ENCODE measurements at regions not wholly inside any gene's neighbourhood (a gene's known extent, or its start where the extent isn't known, plus 50 kb on each side); places are given as distances from the start of the nearest gene placed in this dataset.

- Histone ChIP-seq H3K79me2 (ENCODE audit: low read depth) (no peaks in the 10 kb centered on the region), H4K20me1 (ENCODE audit: insufficient read depth) (no peaks in the 10 kb centered on the region), H3K9me3 (ENCODE audit: insufficient read depth, low read depth) (no peaks in the 10 kb centered on the region), H3K9me2 (ENCODE audit: insufficient read depth) (0 out of 2 replicates have a peak, but pooled peaks cover 5% of the 10 kb centered on the region), H3K27ac (no peak overlapping the region), H3K4me1 (replicated peaks; ENCODE audit: insufficient read depth) (no peaks in the 10 kb centered on the region), H3K36me3 (ENCODE audit: low read depth) (no peaks in the 10 kb centered on the region), H3K4me2 (no peak overlapping the region), H3F3A (ENCODE audit: insufficient read depth, low read depth) (no peaks in the 10 kb centered on the region), H3K4me3 (no peak overlapping the region), H2AFZ (no peak overlapping the region), H3K27me3 (ENCODE audit: insufficient read depth, low read depth) (no peaks in the 10 kb centered on the region)
- ChIA-PET POLR2A (ENCODE audit: unreplicated experiment) (no interaction called here), CTCF (no interaction called here)
- TF ChIP-seq, protein P1, sequence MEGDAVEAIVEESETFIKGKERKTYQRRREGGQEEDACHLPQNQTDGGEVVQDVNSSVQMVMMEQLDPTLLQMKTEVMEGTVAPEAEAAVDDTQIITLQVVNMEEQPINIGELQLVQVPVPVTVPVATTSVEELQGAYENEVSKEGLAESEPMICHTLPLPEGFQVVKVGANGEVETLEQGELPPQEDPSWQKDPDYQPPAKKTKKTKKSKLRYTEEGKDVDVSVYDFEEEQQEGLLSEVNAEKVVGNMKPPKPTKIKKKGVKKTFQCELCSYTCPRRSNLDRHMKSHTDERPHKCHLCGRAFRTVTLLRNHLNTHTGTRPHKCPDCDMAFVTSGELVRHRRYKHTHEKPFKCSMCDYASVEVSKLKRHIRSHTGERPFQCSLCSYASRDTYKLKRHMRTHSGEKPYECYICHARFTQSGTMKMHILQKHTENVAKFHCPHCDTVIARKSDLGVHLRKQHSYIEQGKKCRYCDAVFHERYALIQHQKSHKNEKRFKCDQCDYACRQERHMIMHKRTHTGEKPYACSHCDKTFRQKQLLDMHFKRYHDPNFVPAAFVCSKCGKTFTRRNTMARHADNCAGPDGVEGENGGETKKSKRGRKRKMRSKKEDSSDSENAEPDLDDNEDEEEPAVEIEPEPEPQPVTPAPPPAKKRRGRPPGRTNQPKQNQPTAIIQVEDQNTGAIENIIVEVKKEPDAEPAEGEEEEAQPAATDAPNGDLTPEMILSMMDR (conservative IDR thresholded peaks at IDR 0.05): no peak
- no peak for TF ChIP-seq EZH2 (IDR thresholded peaks at IDR 0.05; ENCODE audit: low read depth)
- BruUV-seq (replicated peaks): no TSS peak
- intact Hi-C loops (cut with micrococcal nuclease; ENCODE audit: unreplicated experiment): no loop called here
- no peak for DNase-seq
Measured at GRCh38 chr7:10815546-10815945, 158.1 kb upstream of the PHF14 start.

- no peaks in the 10 kb centered on the region for H3K4me1 ChIP-seq (replicated peaks; ENCODE audit: insufficient read depth)
- H3K4me2 ChIP-seq: no peak overlapping the region
- no peak for DNase-seq
- H4K20me1 ChIP-seq (ENCODE audit: insufficient read depth): no peaks in the 10 kb centered on the region
- no peaks in the 10 kb centered on the region for H3F3A ChIP-seq (ENCODE audit: insufficient read depth, low read depth)
- TF ChIP-seq, protein P1 (conservative IDR thresholded peaks at IDR 0.05): no peak
- TF ChIP-seq EZH2 (IDR thresholded peaks at IDR 0.05; ENCODE audit: low read depth): no peak
- H3K79me2 ChIP-seq (ENCODE audit: low read depth): no peaks in the 10 kb centered on the region
- no peaks in the 10 kb centered on the region for H3K36me3 ChIP-seq (ENCODE audit: low read depth)
- BruUV-seq (replicated peaks): no TSS peak
- no peak overlapping the region for H3K4me3 ChIP-seq
- no peak overlapping the region for H2AFZ ChIP-seq
- CTCF ChIA-PET: interaction anchor here (0.6 kb wide), 1 partner anchor 446 kb away, joined by 3 read pairs; no protein-coding TSS in a partner anchor
- H3K27me3 ChIP-seq (ENCODE audit: insufficient read depth, low read depth): no peaks in the 10 kb centered on the region
- no peak overlapping the region for H3K27ac ChIP-seq
- intact Hi-C loops (cut with micrococcal nuclease; ENCODE audit: unreplicated experiment): no loop called here
- no peaks in the 10 kb centered on the region for H3K9me2 ChIP-seq (ENCODE audit: insufficient read depth)
- no peaks in the 10 kb centered on the region for H3K9me3 ChIP-seq (ENCODE audit: insufficient read depth, low read depth)
- POLR2A ChIA-PET (ENCODE audit: unreplicated experiment): interaction anchor here (0.7 kb wide), 1 partner anchor 29 kb away, joined by 3 read pairs; no protein-coding TSS in a partner anchor
Measured at GRCh38 chr7:10821156-10821555, 152.5 kb upstream of the PHF14 start.

DNA sequence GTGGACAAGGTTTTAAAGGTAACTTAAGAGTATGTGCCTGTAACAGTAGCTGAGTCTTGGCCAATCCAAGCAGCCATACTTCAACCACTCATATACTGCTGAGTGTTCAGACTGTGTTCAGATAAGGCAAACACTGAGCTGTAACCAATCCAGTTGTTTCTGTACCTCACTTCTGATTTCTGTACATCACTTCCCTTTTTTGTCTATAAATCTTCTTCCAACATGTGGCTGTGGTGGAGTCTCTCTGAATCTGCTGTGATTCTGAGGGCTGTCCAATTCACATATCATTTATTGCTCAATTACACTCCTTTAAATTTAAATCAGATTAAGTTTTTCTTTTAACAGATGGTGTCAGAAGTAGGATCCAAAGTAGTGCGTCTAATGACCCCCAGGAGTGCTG is 149.5 kb upstream of the PHF14 start:
- Histone ChIP-seq H3K27ac (no peak overlapping the region), H3K4me2 (no peak overlapping the region), H4K20me1 (ENCODE audit: insufficient read depth) (no peaks in the 10 kb centered on the region), H3F3A (ENCODE audit: insufficient read depth, low read depth) (no peaks in the 10 kb centered on the region), H2AFZ (no peak overlapping the region; the same call in 1 of the 2 replicates), H3K36me3 (ENCODE audit: low read depth) (no peaks in the 10 kb centered on the region), H3K27me3 (ENCODE audit: insufficient read depth, low read depth) (no peaks in the 10 kb centered on the region), H3K79me2 (ENCODE audit: low read depth) (no peaks in the 10 kb centered on the region), H3K4me1 (replicated peaks; ENCODE audit: insufficient read depth) (no peaks in the 10 kb centered on the region), H3K9me3 (ENCODE audit: insufficient read depth, low read depth) (no peaks in the 10 kb centered on the region), H3K4me3 (no peak overlapping the region), H3K9me2 (ENCODE audit: insufficient read depth) (no peaks in the 10 kb centered on the region)
- CTCF ChIA-PET: no interaction called here
- BruUV-seq (replicated peaks): no TSS peak
- no peak for DNase-seq
- intact Hi-C loops (cut with micrococcal nuclease; ENCODE audit: unreplicated experiment): no loop called here
- POLR2A ChIA-PET (ENCODE audit: unreplicated experiment): interaction anchor here (0.6 kb wide), 1 partner anchor 1916 kb away, joined by 7 read pairs; no protein-coding TSS in a partner anchor
- TF ChIP-seq EZH2 (IDR thresholded peaks at IDR 0.05; ENCODE audit: low read depth): no peak

GRCh38 chr7:10838228-10838627 is 135.4 kb upstream of the PHF14 start:
- BruUV-seq (replicated peaks): no TSS peak
- no peak for DNase-seq
- no peaks in the 10 kb centered on the region for H3K27me3 ChIP-seq (ENCODE audit: insufficient read depth, low read depth)
- H3K9me2 ChIP-seq (ENCODE audit: insufficient read depth): no peaks in the 10 kb centered on the region; the same call in 1 of the 2 replicates
- H2AFZ ChIP-seq: no peak overlapping the region
- H3K79me2 ChIP-seq (ENCODE audit: low read depth): no peaks in the 10 kb centered on the region
- ChIA-PET POLR2A (ENCODE audit: unreplicated experiment) (no interaction called here), CTCF (interaction anchor here (0.6 kb wide), 1 partner anchor 1205 kb away, joined by 4 read pairs; no protein-coding TSS in a partner anchor)
- no peaks in the 10 kb centered on the region for H3K36me3 ChIP-seq (ENCODE audit: low read depth)
- H3K4me1 ChIP-seq (replicated peaks; ENCODE audit: insufficient read depth): no peaks in the 10 kb centered on the region
- TF ChIP-seq EZH2 (IDR thresholded peaks at IDR 0.05; ENCODE audit: low read depth): no peak
- TF ChIP-seq, protein P1 (conservative IDR thresholded peaks at IDR 0.05): no peak
- H3K4me2 ChIP-seq: no peak overlapping the region
- H3K9me3 ChIP-seq (ENCODE audit: insufficient read depth, low read depth): no peaks in the 10 kb centered on the region
- no peak overlapping the region for H3K27ac ChIP-seq
- no peaks in the 10 kb centered on the region for H4K20me1 ChIP-seq (ENCODE audit: insufficient read depth)
- H3F3A ChIP-seq (ENCODE audit: insufficient read depth, low read depth): no peaks in the 10 kb centered on the region
- intact Hi-C loops (cut with micrococcal nuclease; ENCODE audit: unreplicated experiment): no loop called here
- H3K4me3 ChIP-seq: no peak overlapping the region
